ENCODE measurements at regions not wholly inside any gene's neighbourhood (a gene's known extent, or its start where the extent isn't known, plus 50 kb on each side); places are given as distances from the start of the nearest gene placed in this dataset.
"Not testable (repeated sequence)": the region's sequence is repeated elsewhere in the genome, so short reads cannot be mapped to it uniquely, and the experiment has no call there.

DNA sequence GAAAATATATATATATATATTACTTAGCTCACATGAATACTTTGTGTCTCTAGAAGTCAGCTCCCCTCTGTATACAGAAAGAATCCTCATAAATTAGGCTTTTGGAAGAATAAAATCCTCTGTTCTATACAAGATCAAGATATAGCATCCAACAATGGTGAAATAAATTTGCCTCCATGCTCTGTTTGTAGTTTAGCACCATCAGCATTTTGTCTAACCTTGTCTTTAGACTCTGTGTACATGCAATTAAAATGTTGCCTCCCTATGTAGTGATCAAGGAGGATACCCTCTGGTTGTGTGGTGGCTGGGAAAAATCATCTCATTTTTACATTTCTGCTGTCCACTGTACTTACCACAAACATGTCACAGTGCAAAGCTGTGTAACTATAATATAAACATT lies 189.7 kb downstream of the C7orf25 start:
- DNase-seq (ENCODE audit: low read depth): no peak

- no peak for DNase-seq (ENCODE audit: low read depth)
These were observed 190.7 kb downstream of the C7orf25 start for GRCh38 chr7:42720991-42721796.

DNA sequence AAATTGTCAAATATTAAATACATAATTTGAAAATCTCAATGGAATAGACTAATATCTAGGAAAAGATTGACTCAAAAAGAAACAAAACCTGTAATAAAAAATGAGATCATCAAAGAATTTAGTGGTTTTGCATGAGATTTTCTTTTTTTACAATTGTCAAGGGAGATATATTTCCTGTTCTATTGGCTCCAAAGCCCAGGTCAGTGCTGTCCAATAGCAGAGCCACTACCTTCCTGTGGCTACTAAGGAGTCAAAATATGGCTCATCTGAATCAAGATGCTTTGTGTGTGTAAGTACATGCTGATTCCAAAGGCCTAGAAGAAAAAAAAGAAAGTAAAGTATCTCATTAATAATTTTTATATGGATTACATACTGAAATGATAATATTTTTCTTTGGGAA lies 191.9 kb downstream of the C7orf25 start:
- no peak for DNase-seq (ENCODE audit: low read depth)

DNA sequence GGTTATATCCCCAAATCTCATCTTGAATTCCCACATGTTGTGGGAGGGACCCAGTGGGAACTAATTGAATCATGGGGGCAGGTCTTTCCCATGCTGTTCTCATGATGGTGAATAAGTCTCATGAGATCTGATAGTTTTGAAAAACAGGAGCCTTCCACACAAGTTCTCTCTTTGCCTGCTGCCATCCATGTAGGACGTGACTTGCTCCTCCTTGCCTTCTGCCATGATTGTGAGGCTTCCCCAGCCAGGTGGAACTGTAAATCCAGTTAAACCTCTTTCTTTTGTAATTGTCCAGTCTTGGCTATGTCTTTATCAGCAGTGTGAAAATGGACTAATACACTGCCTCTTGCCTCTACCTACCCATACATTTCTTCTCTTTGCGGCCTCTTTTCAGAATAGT lies 193.4 kb downstream of the C7orf25 start:
- DNase-seq (ENCODE audit: low read depth): not testable (repeated sequence)

GRCh38 chr7:42714356-42714755 lies 197.5 kb downstream of the C7orf25 start:
- DNase-seq (ENCODE audit: low read depth): no peak

DNA sequence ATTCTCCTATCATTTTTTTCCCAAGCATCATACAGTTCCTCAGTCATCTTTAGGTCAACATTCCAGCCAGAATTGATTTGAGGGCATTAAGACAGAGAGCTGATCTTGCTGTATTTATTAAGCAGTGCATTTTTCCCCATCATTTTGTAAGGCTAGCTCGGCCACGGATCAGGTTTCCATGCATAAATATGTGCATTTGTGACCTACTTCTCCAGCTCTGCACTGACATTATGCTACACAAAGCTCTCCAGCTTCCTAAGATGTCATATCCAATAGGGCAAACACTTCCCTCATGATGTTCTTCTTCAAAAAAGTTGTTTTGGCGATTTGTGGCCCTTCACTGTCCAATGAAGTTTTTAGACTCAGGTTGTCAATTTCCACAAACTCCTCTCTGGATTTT lies 202.6 kb downstream of the C7orf25 start:
- DNase-seq (ENCODE audit: low read depth): no peak

DNA sequence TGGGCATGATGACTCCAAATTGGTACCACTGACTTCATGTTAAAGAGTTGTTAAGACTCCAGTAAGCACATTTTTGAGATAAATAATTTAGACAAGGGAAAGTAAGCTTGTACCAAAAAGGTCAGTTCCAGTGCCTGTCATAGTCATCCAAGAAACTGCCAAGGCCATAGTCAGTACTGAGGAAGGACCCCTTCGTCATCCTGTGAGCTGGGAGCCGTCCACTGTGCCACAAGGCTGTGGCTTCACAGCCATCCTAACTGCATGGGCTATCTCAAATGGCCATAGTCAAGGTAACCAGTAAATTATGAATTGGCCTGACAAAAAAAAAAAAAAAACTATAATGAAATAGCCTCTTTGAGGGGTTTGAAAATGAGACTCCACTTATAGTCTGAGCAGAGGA lies 207.2 kb downstream of the C7orf25 start:
- DNase-seq (ENCODE audit: low read depth): no peak

DNA sequence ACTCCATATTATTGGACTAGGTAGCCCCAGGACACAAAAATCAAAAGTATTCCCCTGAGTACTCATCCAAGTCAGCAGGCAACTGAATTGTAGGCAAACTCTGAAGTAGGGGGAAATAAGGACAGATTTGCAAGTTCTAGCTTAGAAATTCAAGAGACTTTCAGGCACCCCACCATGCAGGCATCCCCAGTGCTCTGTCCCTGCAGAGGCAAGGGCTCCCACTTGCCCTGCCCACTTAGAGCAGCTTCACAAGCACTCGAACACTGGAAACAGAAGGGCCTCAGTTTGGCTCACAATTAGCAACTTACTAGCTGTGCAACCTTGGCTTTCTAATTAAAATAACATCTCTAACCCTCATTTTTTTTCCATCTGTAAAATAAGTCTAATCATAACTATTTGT lies 209.2 kb downstream of the C7orf25 start:
- no peak for DNase-seq (ENCODE audit: low read depth)

- DNase-seq (ENCODE audit: low read depth): no peak
These were observed 211.2 kb downstream of the C7orf25 start for GRCh38 chr7:42700406-42701327.

DNA sequence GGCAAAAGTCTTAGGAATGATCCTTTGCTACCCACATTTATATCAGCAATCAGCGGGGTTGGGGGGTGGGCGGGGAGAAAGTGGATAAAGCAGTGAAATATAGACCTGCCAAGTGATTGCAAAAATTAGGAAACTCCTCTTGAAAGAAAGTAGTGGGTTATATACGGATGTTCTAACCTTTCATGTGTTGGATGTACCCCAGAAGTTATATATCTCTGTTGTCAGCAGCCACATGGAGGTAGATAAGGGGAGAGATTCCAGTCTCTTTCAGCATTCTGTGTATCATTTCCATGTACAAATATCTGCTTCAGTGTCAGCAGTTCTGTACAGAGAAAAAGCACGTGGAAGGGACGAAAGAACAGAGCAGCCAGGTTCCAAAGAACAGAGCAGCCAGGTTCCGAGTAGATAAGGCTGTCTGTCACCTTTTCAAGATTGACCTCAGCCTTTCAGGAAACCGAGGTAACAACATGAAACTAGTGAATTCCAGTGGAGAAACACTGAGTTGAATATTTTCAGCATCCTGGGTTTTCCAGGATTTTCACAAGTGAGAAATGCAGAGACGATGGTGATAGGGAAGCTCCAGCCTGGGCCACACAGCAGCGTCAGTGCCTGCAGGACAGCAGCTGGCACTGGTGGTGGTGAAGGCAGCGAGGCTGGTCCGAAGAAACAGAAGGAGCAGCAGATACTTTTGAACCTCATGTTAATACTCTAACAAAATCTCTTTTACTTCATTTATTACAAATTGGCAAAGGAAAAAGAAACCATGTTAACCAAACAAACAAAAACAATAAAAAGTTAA lies 212.3 kb downstream of the C7orf25 start:
- no peak for DNase-seq (ENCODE audit: low read depth)

DNA sequence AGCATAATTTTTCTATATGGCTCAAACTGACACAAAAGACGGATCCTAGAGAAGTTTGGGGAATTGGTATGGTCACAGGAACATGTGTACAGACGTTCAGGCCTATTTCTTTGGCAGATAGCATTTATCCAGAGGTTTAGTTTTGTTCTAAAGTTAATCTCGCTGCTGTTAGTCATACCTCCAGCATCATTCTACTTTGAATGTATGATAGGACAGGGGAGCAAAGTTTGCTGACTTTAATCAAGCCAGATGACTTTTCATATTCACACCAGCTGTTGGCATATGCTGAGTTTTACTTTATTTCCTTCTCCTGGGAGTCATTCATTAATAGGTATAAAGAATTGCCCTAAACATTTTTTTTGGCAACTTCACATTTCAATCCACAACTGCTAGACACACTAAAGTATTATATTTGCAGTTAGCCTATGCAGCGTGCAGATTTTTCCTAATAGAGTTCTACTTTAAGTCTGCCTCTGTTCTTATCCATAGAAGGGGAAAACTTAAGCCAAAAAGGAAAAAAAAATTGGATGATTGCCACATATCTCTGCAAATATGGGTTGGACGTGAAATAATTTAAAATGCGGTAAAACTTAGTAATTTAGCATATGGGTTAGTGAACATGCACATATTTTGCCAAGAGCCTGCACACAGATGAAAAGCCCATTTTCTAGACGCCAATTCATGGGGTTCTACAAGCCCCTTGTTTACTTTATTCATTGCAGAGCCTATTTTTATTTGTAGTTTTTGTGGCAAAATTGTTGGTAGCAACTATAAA lies 213.1 kb downstream of the C7orf25 start:
- no peak for DNase-seq (ENCODE audit: low read depth)

DNA sequence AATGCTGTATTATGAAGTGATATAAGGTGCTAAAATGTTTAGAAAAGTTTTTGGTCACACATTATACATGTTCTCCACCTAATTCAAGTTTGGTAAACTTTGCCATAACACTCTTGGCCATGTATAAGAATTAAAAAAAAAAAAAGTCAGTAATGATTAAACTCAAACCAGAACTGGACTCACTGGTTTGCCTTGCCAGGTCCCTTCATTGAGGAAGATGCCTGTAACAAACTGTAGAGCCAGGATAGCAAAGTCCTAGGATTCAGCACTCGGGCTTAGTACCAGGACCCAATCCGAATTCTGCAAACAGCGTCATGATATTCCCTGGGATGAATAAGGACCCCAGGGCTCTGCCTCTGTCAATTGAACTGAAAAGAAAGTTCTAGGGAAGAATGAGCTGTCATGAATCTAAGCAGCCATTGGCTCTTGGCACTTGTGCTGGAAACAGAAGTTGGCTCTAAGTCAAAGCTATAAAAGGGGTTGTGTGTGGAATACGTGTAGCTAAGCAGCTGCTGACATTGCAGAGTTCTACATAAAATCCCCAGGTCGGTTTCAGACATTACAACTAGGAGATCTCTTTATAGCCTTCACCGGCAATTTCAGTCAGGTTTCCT lies 216.9 kb downstream of the C7orf25 start:
- peak; percentile 4 for DNase-seq (ENCODE audit: low read depth)

GRCh38 chr7:42693722-42694121 lies 218.1 kb downstream of the C7orf25 start:
- DNase-seq (ENCODE audit: low read depth): no peak

DNA sequence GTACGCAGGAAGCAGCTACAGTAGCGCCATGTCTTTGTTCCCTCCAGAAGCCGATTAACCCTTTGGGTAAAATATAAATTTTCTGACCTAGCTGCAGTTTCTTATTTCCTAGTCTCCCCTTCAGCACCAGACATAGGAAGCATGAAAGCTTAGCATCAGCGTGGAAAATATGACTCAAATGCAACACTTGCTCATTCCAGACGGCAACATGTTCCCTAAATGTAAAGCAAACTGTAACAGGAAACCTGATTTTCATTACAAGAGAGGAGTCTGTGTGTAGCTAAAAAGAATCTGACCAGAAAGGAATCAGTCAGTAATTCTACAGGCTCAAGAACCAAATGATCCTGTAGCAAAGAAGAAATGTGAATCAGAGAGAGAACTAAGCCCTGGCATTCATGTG lies 219.2 kb downstream of the C7orf25 start:
- no peak for DNase-seq (ENCODE audit: low read depth)

- peak; percentile 41 for DNase-seq (ENCODE audit: low read depth)
These were observed 220.9 kb downstream of the C7orf25 start for GRCh38 chr7:42690794-42691639.

DNA sequence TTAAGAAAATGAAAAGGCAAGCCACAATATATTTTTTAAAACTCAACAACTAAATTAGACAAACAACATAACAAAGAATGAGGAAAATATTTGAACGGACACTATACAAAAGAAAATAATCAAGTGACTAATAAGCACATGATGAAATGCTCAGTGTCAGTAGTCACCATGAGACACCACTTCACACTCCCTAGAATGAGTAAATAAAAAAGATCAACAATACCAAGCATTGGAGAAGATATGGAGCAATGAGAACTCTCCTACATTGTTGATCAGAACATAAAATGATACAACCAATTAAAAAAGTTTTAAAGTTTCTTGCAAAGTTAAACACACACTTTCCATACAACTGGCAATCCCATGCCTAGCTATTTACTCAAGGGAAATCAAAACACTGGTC lies 222.2 kb downstream of the C7orf25 start:
- no peak for DNase-seq (ENCODE audit: low read depth)

- no peak for DNase-seq (ENCODE audit: low read depth)
These were observed 223.9 kb downstream of the C7orf25 start for GRCh38 chr7:42688056-42688371.

DNA sequence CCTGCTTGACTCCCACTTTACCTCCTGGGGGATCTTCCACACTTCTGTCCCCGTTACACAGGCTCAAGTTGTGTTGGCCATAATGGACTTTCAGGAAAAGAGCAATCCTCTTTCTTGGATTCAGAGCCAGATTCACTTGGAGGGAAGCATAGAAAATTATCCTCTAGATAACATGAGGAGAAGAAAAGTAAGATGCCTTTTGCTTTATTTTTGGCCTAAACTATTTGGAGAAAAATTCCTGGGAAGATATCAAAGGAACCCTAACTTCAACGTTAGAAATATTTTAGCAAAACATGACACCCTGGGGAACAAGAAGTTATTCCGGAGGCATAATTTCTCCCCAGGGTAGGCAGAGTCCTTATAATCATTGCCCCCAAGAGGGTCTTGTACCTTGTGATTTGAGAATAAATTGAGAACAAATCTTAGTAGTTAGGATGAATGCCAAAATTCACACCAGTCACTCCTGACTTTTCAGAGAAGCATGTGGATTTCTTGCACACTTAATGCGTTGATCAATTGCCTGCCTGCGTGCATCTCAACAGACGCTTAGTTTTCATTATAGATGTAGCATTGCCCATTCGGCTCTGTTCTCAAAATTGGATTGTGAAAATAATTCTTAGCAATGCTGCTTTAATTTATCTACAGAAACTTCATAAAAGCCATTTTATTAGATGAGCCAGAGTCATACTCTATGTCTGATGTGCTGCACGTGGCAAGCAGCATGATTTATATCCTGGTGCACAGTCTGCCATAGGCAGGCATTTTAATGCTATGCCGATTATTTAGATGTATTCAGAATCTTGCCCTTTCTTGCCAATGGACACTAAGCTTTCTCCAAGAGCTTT lies 224.4 kb downstream of the C7orf25 start:
- no peak for DNase-seq (ENCODE audit: low read depth)

- DNase-seq (ENCODE audit: low read depth): no peak
These were observed 225.2 kb downstream of the C7orf25 start for GRCh38 chr7:42686594-42687156.
